GM15510 (cell line): ENCODE measurements at regions not wholly inside any gene's neighbourhood (a gene's known extent, or its start where the extent isn't known, plus 50 kb on each side); places are given as distances from the start of the nearest gene placed in this dataset.

Experiments
- POLR2A ChIP-seq: IDR thresholded peaks from 3 replicates; pipeline ENCODE4 v1.6.1; 2011; ENCODE audit warnings: borderline replicate concordance; ENCODE audit not compliant: insufficient read length; ENCODE audit errors: extremely low read depth

DNA sequence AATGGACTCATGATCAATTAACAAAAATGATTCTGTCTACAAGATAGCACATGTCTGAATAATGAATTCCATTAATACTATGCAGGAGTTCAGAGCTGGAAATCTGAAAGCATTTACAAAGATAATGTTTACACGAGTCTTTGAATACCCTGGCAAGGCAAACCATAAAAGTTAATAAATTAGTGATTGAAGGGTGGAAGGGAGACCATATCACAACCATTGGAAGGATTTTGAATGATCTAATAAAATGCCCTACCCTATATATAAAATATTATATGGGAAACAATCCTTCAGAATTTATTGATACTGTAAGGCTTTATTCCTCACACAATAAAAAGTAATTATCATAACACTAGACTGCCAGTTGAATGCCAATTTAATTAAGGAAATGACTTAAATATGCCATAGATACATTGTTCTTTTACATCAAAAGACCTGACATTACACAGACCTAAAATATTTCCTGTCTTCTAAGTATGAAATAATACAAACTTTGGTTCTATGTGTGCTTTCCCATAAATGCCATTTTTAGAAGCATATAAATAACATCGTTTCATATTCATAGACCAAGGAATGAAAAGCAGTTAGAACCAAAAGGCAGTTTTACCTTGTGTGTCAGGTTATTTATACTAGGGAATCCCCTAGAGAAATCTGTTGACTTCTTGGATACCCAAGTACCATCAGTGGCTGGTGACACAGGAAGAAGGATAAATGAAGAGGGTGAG lies 249.2 kb upstream of the MARCKS start:
- TF ChIP-seq POLR2A = no peak

DNA sequence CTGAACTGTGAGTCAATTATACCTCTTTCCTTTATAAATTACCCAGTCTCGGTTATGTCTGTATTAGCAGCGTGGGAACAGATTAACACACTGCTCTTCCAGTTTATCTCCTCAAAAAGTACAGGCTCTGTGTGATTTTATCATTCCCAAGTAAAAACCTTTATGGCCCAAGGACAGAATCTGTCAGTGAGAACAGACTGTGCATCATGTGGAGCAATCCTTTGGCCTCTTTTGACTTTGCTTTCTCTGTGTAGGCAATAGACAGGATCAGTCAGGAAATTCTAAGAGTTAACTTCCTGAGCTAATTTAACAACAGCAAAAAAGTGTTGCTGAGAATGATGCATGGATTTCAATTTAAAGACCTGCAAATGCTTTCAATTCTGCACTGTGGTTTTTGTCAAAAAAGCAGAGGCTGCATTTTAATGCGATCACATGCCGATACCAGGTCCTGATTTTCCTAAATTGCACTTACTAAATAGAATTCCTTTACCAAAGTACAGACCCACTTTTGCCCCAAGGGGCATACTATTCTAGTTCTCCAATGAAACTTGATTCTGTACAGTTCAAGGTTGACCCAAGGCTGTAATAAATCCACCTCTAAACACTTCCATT lies 246.7 kb upstream of the MARCKS start:
- no peak for TF ChIP-seq POLR2A

DNA sequence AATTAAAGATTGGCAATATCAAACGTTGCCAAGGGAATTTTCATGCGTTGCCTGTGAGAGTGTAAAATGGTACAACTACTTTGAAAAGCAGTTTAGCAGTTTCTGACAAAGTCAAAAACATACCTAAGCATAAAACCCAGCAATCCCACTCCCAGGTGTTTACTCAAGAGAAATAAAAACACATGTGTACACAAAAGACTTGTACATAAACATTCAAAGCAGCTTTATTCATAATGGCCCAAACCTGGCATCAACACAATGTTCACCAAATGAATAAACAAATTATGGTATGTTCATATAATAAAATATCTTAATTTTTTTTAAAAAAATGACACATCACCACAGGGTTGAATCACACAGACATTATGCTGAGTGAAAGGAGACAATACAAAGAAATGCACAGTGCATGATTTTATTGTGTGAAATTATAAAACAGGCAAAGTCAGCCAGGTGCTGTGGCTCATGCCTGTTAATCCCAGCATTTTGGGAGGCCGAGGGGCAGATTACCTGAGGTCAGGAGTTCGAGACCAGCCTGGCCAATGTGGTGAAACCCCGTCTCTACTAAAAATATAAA lies 240.4 kb upstream of the MARCKS start:
- no peak for TF ChIP-seq POLR2A

DNA sequence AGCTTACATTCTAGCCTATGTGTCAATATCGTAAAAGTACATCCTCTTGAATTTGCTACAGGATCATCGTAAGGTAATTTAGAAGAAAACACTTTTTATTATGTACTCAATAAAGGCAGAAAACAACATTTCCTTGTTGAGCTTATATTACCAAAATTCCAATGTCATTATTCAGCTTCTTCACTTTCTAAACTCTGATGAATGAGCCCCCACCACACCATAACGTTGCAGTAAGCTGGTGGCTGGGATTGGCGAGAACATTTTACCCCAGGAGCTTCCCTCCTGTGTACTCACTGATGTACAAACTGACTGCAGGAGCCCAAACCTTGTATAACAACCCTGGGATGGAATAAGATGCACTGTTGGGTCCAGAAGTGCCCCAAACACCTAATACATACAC lies 238.1 kb upstream of the MARCKS start:
- TF ChIP-seq POLR2A = no peak

DNA sequence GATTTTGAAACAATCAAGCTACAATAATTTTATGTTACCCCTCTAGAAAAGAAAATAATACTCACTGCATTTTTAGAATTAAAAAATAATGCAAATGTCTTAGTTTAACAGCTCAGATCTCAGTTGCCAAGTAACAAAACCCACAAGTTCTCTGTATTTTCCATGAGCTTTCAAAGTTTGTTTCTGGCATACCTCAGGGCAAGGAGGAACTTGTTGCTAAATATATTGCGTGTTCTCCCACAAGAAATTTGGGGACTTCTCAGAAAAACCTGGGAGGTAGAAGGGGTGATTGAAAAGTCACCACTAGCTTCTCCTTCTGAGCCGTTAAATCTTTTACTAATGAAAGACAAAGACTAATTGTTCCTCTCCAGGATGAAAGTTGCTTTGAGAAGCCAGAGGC lies 236.8 kb upstream of the MARCKS start:
- no peak for TF ChIP-seq POLR2A

DNA sequence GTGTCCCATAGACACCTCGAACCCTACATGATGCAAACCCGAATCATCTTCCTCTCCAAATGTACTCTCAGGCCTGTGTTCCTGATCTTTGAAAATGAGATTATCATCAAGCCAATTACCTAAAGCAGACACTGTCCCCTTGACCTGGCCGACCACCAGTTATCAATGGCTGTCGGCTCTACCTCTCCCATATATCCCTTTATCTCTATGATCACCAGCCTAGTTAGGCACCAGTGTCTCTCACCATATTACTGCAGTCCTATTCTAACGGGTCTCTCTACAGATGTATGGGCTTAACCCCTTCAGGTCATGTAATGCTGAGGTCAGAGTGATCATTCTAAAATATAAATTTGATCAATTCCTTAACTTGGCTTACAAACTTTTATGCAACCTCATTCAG lies 234.9 kb upstream of the MARCKS start:
- no peak for TF ChIP-seq POLR2A

DNA sequence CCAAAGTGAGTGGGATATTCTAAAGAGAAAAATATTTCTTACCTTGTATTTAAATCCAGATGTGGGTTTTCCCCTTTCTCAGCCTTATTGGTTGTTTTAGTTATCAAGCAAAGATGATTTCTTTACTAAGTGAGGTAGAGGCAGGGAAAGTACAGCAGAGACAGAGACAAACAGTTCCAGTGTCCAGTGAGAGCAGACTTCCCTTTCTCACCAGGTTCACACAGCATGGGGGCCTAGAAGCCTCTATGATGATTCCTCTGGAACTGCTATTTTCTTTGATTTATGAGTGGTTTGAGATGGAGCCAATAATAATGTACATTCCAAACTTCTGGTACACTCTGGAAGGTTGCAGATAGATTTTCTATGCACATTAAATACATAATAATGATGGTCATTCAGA lies 234.0 kb upstream of the MARCKS start:
- no peak for TF ChIP-seq POLR2A

DNA sequence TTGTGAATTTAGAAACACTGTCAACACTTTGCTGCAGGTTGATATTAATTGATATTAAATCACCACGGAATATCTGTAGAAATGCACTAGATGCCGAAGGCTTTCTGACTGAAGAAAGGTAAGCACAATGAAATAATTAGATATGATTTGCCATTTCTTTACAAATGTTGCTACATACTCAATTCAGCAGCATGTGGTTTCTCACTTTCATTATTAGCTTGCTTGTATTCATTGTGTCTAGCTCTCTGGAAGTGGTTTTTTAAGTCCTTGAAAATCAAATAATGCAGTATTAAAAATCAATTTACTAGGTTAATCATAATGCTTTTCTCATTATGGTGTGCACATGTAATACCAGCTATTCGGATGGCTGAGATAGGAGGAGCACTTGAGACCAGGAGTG lies 231.3 kb upstream of the MARCKS start:
- TF ChIP-seq POLR2A = no peak

DNA sequence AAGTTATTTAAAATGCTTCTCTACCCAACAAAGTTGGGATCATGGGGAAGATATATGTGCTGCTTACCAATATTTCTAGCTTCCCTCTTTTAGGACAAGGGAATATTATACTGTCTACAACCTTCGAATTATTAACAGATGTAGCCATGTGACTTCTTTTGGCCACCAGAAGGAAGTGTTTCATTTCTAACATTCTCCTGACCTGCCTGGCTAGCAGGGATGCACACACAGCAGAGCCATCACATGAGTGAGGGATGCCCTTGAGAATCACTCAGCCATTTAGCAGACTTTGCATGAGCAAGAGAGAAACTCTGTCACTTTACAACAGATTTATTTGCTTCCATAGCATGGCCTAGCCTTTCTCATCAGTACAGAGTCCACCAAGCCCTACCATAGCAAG lies 230.7 kb upstream of the MARCKS start:
- no peak for TF ChIP-seq POLR2A

DNA sequence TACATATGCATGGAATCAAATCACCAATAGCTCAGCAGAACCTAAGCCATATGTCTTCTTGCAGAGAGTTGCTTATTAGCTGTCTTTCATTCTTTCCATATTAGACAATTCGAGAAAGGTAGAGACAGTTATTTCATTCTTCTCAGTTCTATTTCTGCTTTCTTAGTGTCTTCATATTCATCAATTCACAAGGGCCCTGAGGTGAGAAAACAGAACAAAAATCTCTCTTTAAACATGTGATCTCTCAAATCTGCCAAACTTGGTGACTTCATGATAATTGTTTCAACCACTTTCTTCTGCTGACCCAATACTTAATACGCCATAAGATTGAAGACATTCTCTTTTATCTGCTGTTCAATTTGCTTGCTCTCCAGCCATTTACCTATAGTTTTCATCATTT lies 229.7 kb upstream of the MARCKS start:
- no peak for TF ChIP-seq POLR2A

DNA sequence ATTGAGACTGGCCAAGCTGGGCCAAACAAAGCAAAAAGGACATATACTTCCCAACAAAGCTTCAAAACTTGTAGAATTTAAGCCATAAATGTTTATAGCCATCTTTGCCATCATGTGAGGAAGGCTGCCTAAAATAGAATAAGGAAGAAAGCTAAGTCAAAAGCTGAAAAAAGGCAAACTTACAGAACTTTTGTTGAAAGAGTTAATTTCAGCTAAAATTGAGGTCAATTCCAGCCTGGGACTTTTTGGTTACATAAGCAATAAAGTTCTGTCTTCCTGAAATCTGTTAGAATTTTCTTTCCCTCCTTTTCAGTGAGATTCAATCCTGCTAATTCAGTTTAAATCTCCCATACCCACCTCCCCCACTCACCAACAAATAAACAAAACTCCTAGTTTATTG lies 227.9 kb upstream of the MARCKS start:
- TF ChIP-seq POLR2A = no peak

DNA sequence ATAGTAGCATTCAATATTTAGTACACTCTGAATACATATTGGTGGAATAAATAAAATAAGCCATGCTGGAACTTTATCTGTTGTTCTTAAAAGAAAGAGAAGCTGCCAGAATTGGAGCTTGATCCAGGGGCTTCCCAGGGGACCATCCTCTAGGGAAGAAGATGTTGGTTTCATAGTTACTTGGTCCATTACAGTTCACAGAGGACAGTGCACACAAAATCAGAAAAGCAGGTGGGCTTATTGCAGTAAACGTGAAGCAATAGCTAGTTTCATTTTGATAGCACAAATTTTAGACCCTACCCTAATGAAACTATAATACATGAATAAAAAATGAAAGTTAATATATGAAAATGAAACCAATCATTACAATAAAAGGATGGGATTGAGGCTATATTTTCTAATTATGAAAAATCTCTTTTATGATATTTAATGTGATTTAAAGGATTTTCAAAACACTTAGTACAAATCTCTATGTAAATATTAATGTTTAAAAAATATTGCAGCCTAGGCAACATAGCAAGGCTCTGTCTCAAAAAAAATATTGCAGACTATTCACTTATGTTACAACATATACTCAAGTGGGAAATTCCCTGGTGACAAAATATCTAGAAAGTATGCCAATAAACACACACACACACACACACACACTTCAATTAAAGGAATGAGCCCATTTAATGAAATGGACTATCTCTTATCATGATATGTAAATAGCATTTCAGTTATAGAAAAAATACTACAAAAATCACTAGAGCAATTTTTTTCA lies 227.0 kb upstream of the MARCKS start:
- TF ChIP-seq POLR2A = no peak

DNA sequence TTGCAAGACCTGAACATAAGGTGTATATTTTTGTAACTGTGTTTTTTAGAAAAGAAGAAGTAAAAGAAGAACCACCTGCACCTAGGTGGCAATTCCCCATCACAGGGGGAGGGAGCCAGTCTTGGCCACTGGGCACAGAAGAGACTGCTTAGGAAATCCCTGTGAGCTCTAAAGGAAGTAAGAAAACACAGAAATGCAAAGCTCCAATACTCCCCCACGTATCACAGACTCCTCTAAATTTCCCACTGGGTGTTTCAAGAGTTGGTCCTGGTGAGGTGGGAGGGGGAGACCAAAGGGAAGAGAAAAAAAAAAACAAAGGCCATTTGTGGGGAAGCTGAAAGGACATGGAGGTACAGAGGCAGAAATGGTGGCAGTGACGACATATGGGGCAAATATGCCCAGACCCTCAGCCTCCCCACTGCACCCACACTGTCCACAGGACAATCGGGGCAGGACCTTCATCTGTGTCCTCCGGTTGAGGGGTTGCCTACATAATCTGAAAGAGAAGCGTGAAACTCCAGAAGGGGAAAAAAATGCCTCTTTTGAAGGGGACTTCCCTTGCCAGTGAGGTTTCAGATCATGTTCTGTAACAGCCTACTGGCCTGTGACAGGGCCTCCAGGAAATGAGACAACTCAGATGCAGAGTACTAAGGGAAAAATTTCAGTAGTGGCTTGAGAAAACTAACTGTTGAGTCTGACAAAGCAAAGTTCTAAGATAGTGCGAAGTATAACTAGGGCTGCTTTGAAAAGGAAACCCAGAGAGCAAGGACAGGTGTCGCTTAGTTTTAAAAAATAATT lies 226.2 kb upstream of the MARCKS start:
- peak; percentile 11 for TF ChIP-seq POLR2A

DNA sequence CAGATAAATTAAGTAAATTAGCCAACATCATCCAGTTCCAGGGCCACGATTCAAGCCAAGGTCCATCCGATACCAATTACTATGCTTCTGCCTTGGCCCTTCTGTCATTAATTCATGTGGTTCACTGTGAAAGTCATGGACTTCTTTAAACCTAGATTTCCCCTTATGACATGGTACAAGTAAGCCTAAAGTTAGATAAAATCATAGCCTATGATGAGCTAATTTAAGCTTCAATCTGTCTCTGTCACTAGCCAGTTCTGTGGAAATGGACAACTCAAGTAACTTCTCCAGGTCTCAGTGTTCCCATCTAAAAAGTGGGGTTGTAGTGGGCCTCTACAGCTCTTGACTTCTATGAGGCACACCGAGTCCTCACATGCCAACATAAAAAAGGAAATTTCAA lies 225.5 kb upstream of the MARCKS start:
- TF ChIP-seq POLR2A = no peak
